ENCODE measurements at regions not wholly inside any gene's neighbourhood (a gene's known extent, or its start where the extent isn't known, plus 50 kb on each side); places are given as distances from the start of the nearest gene placed in this dataset.

DNA sequence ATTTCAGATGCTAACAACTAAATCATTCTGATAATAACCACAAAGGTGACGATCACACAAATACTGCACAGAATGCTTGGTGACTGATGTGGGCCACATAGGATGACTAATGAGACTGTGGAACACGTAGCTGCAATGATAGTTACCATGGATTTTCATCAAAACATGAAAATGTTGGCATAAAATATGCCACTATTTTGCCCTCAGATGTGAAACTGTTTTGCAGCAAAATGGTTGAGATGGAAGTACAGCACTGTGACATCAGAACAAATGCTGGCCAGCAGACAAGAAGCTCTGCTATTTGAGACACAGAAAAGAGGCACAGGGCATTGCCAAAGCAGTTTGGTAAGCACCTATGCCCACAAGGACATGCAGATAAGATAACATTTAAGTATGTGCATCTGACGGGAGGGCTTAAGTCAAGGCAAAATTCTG is 83.8 kb downstream of the NIBAN1 start:
- Histone ChIP-seq H3K27ac (peak overlapping the region; percentile 86 to 93), H3K36me3 (peaks cover 0 to 6% of the 10 kb centered on the region in 2 donors), H3K4me1 (peaks cover 4 to 70% of the 10 kb centered on the region in 2 donors), H3K9me3 (no peaks in the 10 kb centered on the region), H3K4me3 (peak overlapping the region in 1 of 2 donors; percentile 25), H3K27me3 (no peaks in the 10 kb centered on the region)
- DNase-seq (ENCODE audit: low spot score in 2 of 2): peak in 1 of 2 donors; percentile 82
- TF ChIP-seq, protein P1, sequence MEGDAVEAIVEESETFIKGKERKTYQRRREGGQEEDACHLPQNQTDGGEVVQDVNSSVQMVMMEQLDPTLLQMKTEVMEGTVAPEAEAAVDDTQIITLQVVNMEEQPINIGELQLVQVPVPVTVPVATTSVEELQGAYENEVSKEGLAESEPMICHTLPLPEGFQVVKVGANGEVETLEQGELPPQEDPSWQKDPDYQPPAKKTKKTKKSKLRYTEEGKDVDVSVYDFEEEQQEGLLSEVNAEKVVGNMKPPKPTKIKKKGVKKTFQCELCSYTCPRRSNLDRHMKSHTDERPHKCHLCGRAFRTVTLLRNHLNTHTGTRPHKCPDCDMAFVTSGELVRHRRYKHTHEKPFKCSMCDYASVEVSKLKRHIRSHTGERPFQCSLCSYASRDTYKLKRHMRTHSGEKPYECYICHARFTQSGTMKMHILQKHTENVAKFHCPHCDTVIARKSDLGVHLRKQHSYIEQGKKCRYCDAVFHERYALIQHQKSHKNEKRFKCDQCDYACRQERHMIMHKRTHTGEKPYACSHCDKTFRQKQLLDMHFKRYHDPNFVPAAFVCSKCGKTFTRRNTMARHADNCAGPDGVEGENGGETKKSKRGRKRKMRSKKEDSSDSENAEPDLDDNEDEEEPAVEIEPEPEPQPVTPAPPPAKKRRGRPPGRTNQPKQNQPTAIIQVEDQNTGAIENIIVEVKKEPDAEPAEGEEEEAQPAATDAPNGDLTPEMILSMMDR (IDR thresholded peaks at IDR 0.05): no peak
- intact Hi-C loops (cut with DNase I): loop anchor here (5.0 kb wide), 1 partner anchor 62 kb away; no protein-coding TSS in a partner anchor

DNA sequence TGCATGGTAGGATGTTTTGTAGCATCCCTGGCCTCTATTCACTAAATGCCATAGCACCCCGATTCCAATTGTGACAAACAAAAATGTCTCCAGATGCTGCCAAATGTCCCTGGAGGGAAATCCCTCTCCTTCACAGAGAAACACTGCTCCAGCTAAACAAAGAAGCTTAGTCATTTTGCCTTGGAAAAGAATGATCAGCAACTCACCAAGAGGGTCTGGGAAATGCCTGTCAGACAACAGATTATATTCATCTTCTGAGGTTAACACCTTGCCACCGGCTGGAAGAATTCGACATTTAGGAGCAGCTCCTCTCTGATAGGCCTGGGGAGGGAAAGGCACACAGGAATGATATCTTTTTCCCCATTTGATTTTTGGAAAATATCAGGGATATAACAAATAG is 84.4 kb downstream of the NIBAN1 start:
- peaks cover 0 to 6% of the 10 kb centered on the region in 2 donors for H3K36me3 ChIP-seq
- TF ChIP-seq, protein P1 (IDR thresholded peaks at IDR 0.05): no peak
- intact Hi-C loops (cut with DNase I): loop anchor here (5.0 kb wide), 1 partner anchor 62 kb away; no protein-coding TSS in a partner anchor
- H3K27me3 ChIP-seq: no peaks in the 10 kb centered on the region
- H3K4me1 ChIP-seq: peaks cover 9 to 74% of the 10 kb centered on the region in 2 donors
- DNase-seq (ENCODE audit: low spot score in 2 of 2): no peak
- H3K27ac ChIP-seq: peak overlapping the region; percentile 86 to 93
- no peaks in the 10 kb centered on the region for H3K9me3 ChIP-seq
- no peak overlapping the region for H3K4me3 ChIP-seq

DNA sequence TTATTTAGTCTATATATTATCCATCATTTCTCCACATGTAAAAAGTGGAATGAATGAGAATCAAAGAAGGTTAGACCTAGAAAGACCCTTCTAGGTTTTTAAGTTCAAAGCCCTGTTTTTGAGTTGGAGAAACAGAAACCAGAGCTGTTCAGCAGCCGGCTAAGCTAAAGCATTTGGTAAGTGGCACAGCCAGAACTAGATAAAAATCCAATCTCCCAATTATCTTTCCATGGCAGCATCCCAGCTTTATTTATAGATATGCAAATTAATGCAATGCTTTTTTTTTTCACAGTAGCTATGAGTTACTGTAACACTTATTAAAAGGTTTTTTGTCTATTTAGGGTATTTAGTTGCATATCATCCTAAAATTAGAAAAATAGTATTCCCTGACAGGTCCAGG is 85.1 kb downstream of the NIBAN1 start:
- intact Hi-C loops (cut with DNase I): no loop called here
- no peak for DNase-seq (ENCODE audit: low spot score in 2 of 2)
- Histone ChIP-seq H3K4me3 (peak overlapping the region in 1 of 2 donors; percentile 4), H3K4me1 (peaks cover 9 to 77% of the 10 kb centered on the region in 2 donors), H3K27me3 (no peaks in the 10 kb centered on the region), H3K9me3 (no peaks in the 10 kb centered on the region), H3K36me3 (peaks cover 0 to 10% of the 10 kb centered on the region in 2 donors), H3K27ac (peak overlapping the region; percentile 86 to 93)
- TF ChIP-seq, protein P1 (IDR thresholded peaks at IDR 0.05): no peak

DNA sequence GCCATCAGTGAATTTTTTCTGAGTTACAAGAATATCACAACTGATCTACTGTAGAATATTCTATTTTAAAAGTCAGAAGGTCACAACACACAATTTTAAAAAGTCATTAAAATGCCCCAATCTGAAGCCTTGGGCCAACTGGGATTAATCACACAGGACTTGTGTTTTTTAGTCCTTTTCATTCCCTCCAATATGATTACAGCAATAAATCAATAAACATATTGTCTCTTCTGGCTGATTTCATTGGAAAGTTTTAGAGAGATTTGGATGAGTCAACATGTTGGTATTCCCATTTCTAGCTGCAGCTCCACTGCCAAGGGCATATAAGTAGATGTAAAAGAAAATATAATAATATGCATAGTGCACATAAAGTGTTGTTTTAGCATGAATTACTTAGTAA is 85.8 kb downstream of the NIBAN1 start:
- no peak overlapping the region for H3K4me3 ChIP-seq
- TF ChIP-seq, protein P1 (IDR thresholded peaks at IDR 0.05): no peak

GRCh38 chr1:184882957-184883815 is 91.1 kb downstream of the NIBAN1 start:
- TF ChIP-seq, protein P1 (IDR thresholded peaks at IDR 0.05): no peak
- intact Hi-C loops (cut with DNase I): loop anchor here (2.0 kb wide), 2 partner anchors 54 to 90 kb away; no protein-coding TSS in a partner anchor
- no peaks in the 10 kb centered on the region for H3K27me3 ChIP-seq
- no peaks in the 10 kb centered on the region for H3K9me3 ChIP-seq
- H3K36me3 ChIP-seq: peaks cover 0 to 14% of the 10 kb centered on the region in 2 donors
- peak overlapping the region; percentile 86 to 93 for H3K27ac ChIP-seq
- peaks cover 8 to 77% of the 10 kb centered on the region in 2 donors for H3K4me1 ChIP-seq
- no peak for DNase-seq (ENCODE audit: low spot score in 2 of 2)
- H3K4me3 ChIP-seq: no peak overlapping the region

More for the DNA sequence above, 85.8 kb downstream of the NIBAN1 start:
- no peaks in the 10 kb centered on the region for H3K9me3 ChIP-seq
- peaks cover 0 to 14% of the 10 kb centered on the region in 2 donors for H3K36me3 ChIP-seq
- H3K27me3 ChIP-seq: no peaks in the 10 kb centered on the region
- H3K4me1 ChIP-seq: peaks cover 9 to 77% of the 10 kb centered on the region in 2 donors
- intact Hi-C loops (cut with DNase I): no loop called here
- H3K27ac ChIP-seq: peak overlapping the region; percentile 86 to 93
- DNase-seq (ENCODE audit: low spot score in 2 of 2): no peak

All from ascending aorta (tissue), 2 donors.